OCI-LY7 (cell line): ENCODE measurements at regions not wholly inside any gene's neighbourhood (a gene's known extent, or its start where the extent isn't known, plus 50 kb on each side); places are given as distances from the start of the nearest gene placed in this dataset.

Experiments
- CTCF ChIP-seq: fragments of 200-600 bp; sonication (generic); conservative IDR thresholded peaks from 2 replicates; pipeline ENCODE4 v1.5.1; 2014; ENCODE audit warnings: mild to moderate bottlenecking, antibody characterized with exemption, low read length, moderate library complexity, mixed read lengths
- EZH2phosphoT487 ChIP-seq: fragments of 200-600 bp; sonication (generic); IDR thresholded peaks from 2 replicates; pipeline ENCODE4 v1.6.1; 2018; ENCODE audit warnings: low read depth, borderline replicate concordance, mild to moderate bottlenecking, mixed run types, antibody characterized with exemption, low read length, moderate library complexity, mixed read lengths

DNA sequence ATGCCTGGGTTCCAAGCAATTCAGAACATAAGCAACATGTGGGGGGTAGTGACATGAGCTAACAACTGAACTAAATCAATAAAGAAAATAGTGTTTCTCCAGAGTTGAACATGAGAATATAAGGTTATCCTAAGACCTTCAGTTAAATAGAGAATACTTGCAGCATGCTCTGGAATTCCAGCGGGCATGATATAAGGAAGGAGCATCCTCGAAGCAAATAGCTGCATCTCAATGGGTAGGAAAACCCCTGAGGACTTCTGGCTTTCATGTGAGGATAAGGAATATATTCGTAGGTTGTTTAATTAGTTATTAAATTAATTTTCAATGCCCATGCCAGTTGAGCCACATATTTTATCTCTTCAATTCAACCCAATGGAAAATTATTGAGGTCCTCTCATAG is 631.2 kb upstream of the EPHA7 start:
- TF ChIP-seq CTCF = no peak
- TF ChIP-seq EZH2phosphoT487 = no peak
